GM19452 (cell line): ENCODE measurements at regions not wholly inside any gene's neighbourhood (a gene's known extent, or its start where the extent isn't known, plus 50 kb on each side); places are given as distances from the start of the nearest gene placed in this dataset.
"Not testable (repeated sequence)": the region's sequence is repeated elsewhere in the genome, so short reads cannot be mapped to it uniquely, and the experiment has no call there.

Experiments
- ATAC-seq: cut with Tn5 transposase; IDR thresholded peaks from one replicate; pipeline ENCODE4 v1.9.1; 2021; ENCODE audit not compliant: unreplicated experiment

- ATAC-seq, result not testable (repeated sequence)
Measured at GRCh38 chr15:44848859-44849258, 107.6 kb upstream of the TERB2 start.

- not testable (repeated sequence) for ATAC-seq
Measured at GRCh38 chr15:44849701-44850403, 106.6 kb upstream of the TERB2 start.

GRCh38 chr15:44853304-44853950 is 103.1 kb upstream of the TERB2 start:
- ATAC-seq, result peak; percentile 66

- not testable (repeated sequence) for ATAC-seq
Measured at GRCh38 chr15:44854696-44855095, 101.8 kb upstream of the TERB2 start.

- ATAC-seq, result not testable (repeated sequence)
Measured at GRCh38 chr15:44856284-44856683, 100.2 kb upstream of the TERB2 start.

GRCh38 chr15:44857164-44857710 is 99.2 kb upstream of the TERB2 start:
- ATAC-seq, result not testable (repeated sequence)

- not testable (repeated sequence) for ATAC-seq
Measured at GRCh38 chr15:44859088-44859487, 97.4 kb upstream of the TERB2 start.

GRCh38 chr15:44860168-44860567 is 96.3 kb upstream of the TERB2 start:
- not testable (repeated sequence) for ATAC-seq

- ATAC-seq, result no peak
Measured at GRCh38 chr15:44861439-44861910, 95.0 kb upstream of the TERB2 start.

GRCh38 chr15:44861917-44862316 is 94.6 kb upstream of the TERB2 start:
- ATAC-seq, result no peak

GRCh38 chr15:44862866-44863265 is 93.6 kb upstream of the TERB2 start:
- ATAC-seq, result not testable (repeated sequence)

GRCh38 chr15:44868100-44868499 is 88.4 kb upstream of the TERB2 start:
- ATAC-seq, result not testable (repeated sequence)

GRCh38 chr15:44870125-44870524 is 86.4 kb upstream of the TERB2 start:
- not testable (repeated sequence) for ATAC-seq

GRCh38 chr15:44873103-44873502 is 83.4 kb upstream of the TERB2 start:
- ATAC-seq, result no peak

- no peak for ATAC-seq
Measured at GRCh38 chr15:44879066-44879465, 77.4 kb upstream of the TERB2 start.

GRCh38 chr15:44882499-44882968 is 74.0 kb upstream of the TERB2 start:
- peak; percentile 82 for ATAC-seq

GRCh38 chr15:44883199-44883877 is 73.1 kb upstream of the TERB2 start:
- no peak for ATAC-seq

- not testable (repeated sequence) for ATAC-seq
Measured at GRCh38 chr15:44898890-44899651, 57.4 kb upstream of the TERB2 start.

GRCh38 chr15:44899775-44900174 is 56.7 kb upstream of the TERB2 start:
- ATAC-seq, result not testable (repeated sequence)

- not testable (repeated sequence) for ATAC-seq
Measured at GRCh38 chr15:44900796-44901195, 55.7 kb upstream of the TERB2 start.

GRCh38 chr15:44903281-44903680 is 53.2 kb upstream of the TERB2 start:
- not testable (repeated sequence) for ATAC-seq
